MCF 10A (cell line): ENCODE measurements at regions not wholly inside any gene's neighbourhood (a gene's known extent, or its start where the extent isn't known, plus 50 kb on each side); places are given as distances from the start of the nearest gene placed in this dataset.

Experiments
- BruUV-seq: library from RNA; stranded (reverse); fragments of 400-500 nt; replicated peaks from 2 replicates; lab custom pipeline; 2021; lab: Mats Ljungman, UMichigan
- CTCF ChIA-PET: fragments of 300-600 bp; sonication (Branson Sonifier 250); formaldehyde crosslinking; extraction: SDS; loops from one replicate; lab custom pipeline; 2021; ENCODE audit warnings: antibody characterized with exemption, inconsistent platforms; lab: Yijun Ruan, JAX
- POLR2A ChIA-PET: fragments of 300-600, 350-650 bp; sonication (Branson Sonifier 250); formaldehyde crosslinking; extraction: SDS; loops from one replicate; lab custom pipeline; 2020; ENCODE audit warnings: antibody characterized with exemption, inconsistent platforms; lab: Yijun Ruan, JAX
- DNase-seq: peaks from one replicate; pipeline ENCODE4 v3.0.0-alpha.2; 2018; ENCODE audit not compliant: unreplicated experiment
- H3K27ac Mint-ChIP-seq: one replicate; pipeline ENCODE4 v1.8.0; 2022; ENCODE audit warnings: mild to moderate bottlenecking, low read depth, mixed read lengths; ENCODE audit not compliant: unreplicated experiment
- H3K27me3 Mint-ChIP-seq: one replicate; pipeline ENCODE4 v1.8.0; 2022; ENCODE audit warnings: mixed read lengths; ENCODE audit not compliant: insufficient read depth, unreplicated experiment
- H3K36me3 Mint-ChIP-seq: one replicate; pipeline ENCODE4 v1.8.0; 2022; ENCODE audit warnings: mild to moderate bottlenecking, moderate library complexity, mixed read lengths; ENCODE audit not compliant: insufficient read depth, unreplicated experiment
- H3K4me1 Mint-ChIP-seq: one replicate; pipeline ENCODE4 v1.8.0; 2022; ENCODE audit warnings: mixed read lengths; ENCODE audit not compliant: insufficient read depth, unreplicated experiment
- H3K4me3 Mint-ChIP-seq: one replicate; pipeline ENCODE4 v1.8.0; 2022; ENCODE audit warnings: mild to moderate bottlenecking, moderate library complexity, mixed read lengths; ENCODE audit not compliant: unreplicated experiment
- H3K9me3 Mint-ChIP-seq: one replicate; pipeline ENCODE4 v1.8.0; 2022; ENCODE audit warnings: mixed read lengths; ENCODE audit not compliant: unreplicated experiment
- CTCF ChIP-seq: fragments of 200-600 bp; IDR thresholded peaks from one replicate; pipeline ENCODE4 v1.8.0; 2022; ENCODE audit warnings: antibody characterized with exemption, mild to moderate bottlenecking; ENCODE audit not compliant: unreplicated experiment
- intact Hi-C: fragments of 100-400 bp; cut with micrococcal nuclease; formaldehyde crosslinking; loops from 2 replicates; pipeline ENCODE4 v1.14.1; 2022

GRCh38 chr14:75226755-75227544 lies 50.5 kb upstream of the TMED10 start:
- peaks cover 57% of the 10 kb centered on the region for H3K4me1 Mint-ChIP-seq
- H3K9me3 Mint-ChIP-seq, result no peaks in the 10 kb centered on the region
- H3K4me3 Mint-ChIP-seq, result no peak overlapping the region
- ChIA-PET CTCF (interaction anchor here (0.7 to 1.3 kb wide), 2 partner anchors 9 to 95 kb away, joined by 3 to 4 read pairs; no protein-coding TSS in a partner anchor), POLR2A (no interaction called here)
- DNase-seq, result no peak
- no peak overlapping the region for H3K27ac Mint-ChIP-seq
- no peak for TF ChIP-seq CTCF
- intact Hi-C loops, result no loop called here
- no peaks in the 10 kb centered on the region for H3K36me3 Mint-ChIP-seq
- no TSS peak for BruUV-seq
- H3K27me3 Mint-ChIP-seq, result no peaks in the 10 kb centered on the region
